ENCODE measurements at regions not wholly inside any gene's neighbourhood (a gene's known extent, or its start where the extent isn't known, plus 50 kb on each side); places are given as distances from the start of the nearest gene placed in this dataset.

GRCh38 chr5:54859316-54859715 is 126.1 kb downstream of the ESM1 start:
- no peak for DNase-seq (ENCODE audit: low spot score)
- Histone ChIP-seq H4K20me1 (replicated peaks; ENCODE audit: insufficient read depth) (no peaks in the 10 kb centered on the region), H3K4me2 (no peak overlapping the region), H2AFZ (no peak overlapping the region), H3K36me3 (ENCODE audit: insufficient read depth) (no peaks in the 10 kb centered on the region), H3K9me2 (ENCODE audit: insufficient read depth) (0 out of 2 replicates have a peak, but pooled peaks cover 5% of the 10 kb centered on the region), H3K79me2 (replicated peaks; ENCODE audit: insufficient read depth) (no peaks in the 10 kb centered on the region), H3K4me1 (ENCODE audit: insufficient read depth) (no peaks in the 10 kb centered on the region), H3K4me3 (no peak overlapping the region), H3K27ac (ENCODE audit: low read depth) (no peak overlapping the region), H3F3A (replicated peaks; ENCODE audit: low read depth) (no peaks in the 10 kb centered on the region), H3K27me3 (ENCODE audit: insufficient read depth) (no peaks in the 10 kb centered on the region)
- no peak overlapping the region for H3K27ac Mint-ChIP-seq
- ATAC-seq, result no peak
- H3K36me3 Mint-ChIP-seq (ENCODE audit: low read depth), result peaks cover 8% of the 10 kb centered on the region; the same call in 1 of the 3 replicates
- peaks cover 4% of the 10 kb centered on the region; the same call in 2 of the 3 replicates for H3K4me1 Mint-ChIP-seq
- peaks cover 19% of the 10 kb centered on the region for H3K9me3 Mint-ChIP-seq
- peaks cover 3% of the 10 kb centered on the region for H3K27me3 Mint-ChIP-seq (ENCODE audit: insufficient read depth, low read depth, poor library complexity)
- H3K4me3 Mint-ChIP-seq, result no peak overlapping the region
- TF ChIP-seq EZH2 (IDR thresholded peaks at IDR 0.05; ENCODE audit: low read depth, unreplicated experiment) (no peak), POLR2AphosphoS5 (IDR thresholded peaks at IDR 0.05; ENCODE audit: low read depth) (no peak), REST (IDR thresholded peaks at IDR 0.05; ENCODE audit: unreplicated experiment) (no peak), JUNB (IDR thresholded peaks at IDR 0.05; ENCODE audit: unreplicated experiment) (no peak), ETS1 (IDR thresholded peaks at IDR 0.05) (no peak), STAT1 (IDR thresholded peaks at IDR 0.05; ENCODE audit: unreplicated experiment) (no peak), NANOG (IDR thresholded peaks at IDR 0.05; ENCODE audit: borderline replicate concordance) (no peak), ZNF462 (CRISPR knock-in tag; IDR thresholded peaks at IDR 0.05) (no peak), EZH2phosphoT487 (IDR thresholded peaks at IDR 0.05; ENCODE audit: unreplicated experiment) (no peak), CTCF (conservative IDR thresholded peaks at IDR 0.05; ENCODE audit: low read depth in 2 of 2) (no peak), ZNF114 (CRISPR knock-in tag; IDR thresholded peaks at IDR 0.05) (no peak), CREB1 (CRISPR knock-in tag; IDR thresholded peaks at IDR 0.05; ENCODE audit: low read depth) (no peak), ZNF331 (CRISPR knock-in tag; IDR thresholded peaks at IDR 0.05; ENCODE audit: low read depth) (no peak)

All from GM23338 (cell line).